GM12865 (cell line): ENCODE measurements at regions not wholly inside any gene's neighbourhood (a gene's known extent, or its start where the extent isn't known, plus 50 kb on each side); places are given as distances from the start of the nearest gene placed in this dataset.

Source experiments
- DNase-seq: peaks from one replicate; pipeline ENCODE4 v3.0.0; 2010; ENCODE audit warnings: low read depth
- H3K4me3 ChIP-seq: 2 replicates; pipeline ENCODE4 v1.5.1; 2011; ENCODE audit warnings: mild to moderate bottlenecking, low read depth, low read length, control low read depth
- CTCF ChIP-seq: IDR thresholded peaks from 2 replicates; pipeline ENCODE4 v1.5.1; 2011; ENCODE audit warnings: low read length, control low read depth, low read depth, inconsistent platforms; ENCODE audit not compliant: insufficient read depth; ENCODE audit errors: missing control alignments

- H3K4me3 ChIP-seq: no peak overlapping the region
- no peak for DNase-seq
- TF ChIP-seq CTCF: no peak
These were observed 411.2 kb upstream of the IRX4 start for GRCh38 chr5:2293906-2294305.

- no peak overlapping the region for H3K4me3 ChIP-seq
- DNase-seq: no peak
- no peak for TF ChIP-seq CTCF
These were observed 408.6 kb upstream of the IRX4 start for GRCh38 chr5:2291146-2291840.

GRCh38 chr5:2289380-2289779 is 406.7 kb upstream of the IRX4 start:
- no peak overlapping the region for H3K4me3 ChIP-seq
- no peak for TF ChIP-seq CTCF
- no peak for DNase-seq

GRCh38 chr5:2288968-2289367 is 406.2 kb upstream of the IRX4 start:
- no peak for TF ChIP-seq CTCF
- DNase-seq: no peak
- no peak overlapping the region for H3K4me3 ChIP-seq

GRCh38 chr5:2288466-2288865 is 405.7 kb upstream of the IRX4 start:
- no peak for DNase-seq
- no peak overlapping the region for H3K4me3 ChIP-seq
- no peak for TF ChIP-seq CTCF

- TF ChIP-seq CTCF: no peak
- no peak for DNase-seq
- H3K4me3 ChIP-seq: no peak overlapping the region
These were observed 403.5 kb upstream of the IRX4 start for GRCh38 chr5:2286250-2286649.

GRCh38 chr5:2284678-2285077 is 402.0 kb upstream of the IRX4 start:
- TF ChIP-seq CTCF: no peak
- no peak for DNase-seq
- H3K4me3 ChIP-seq: no peak overlapping the region
